ENCODE measurements at regions not wholly inside any gene's neighbourhood (a gene's known extent, or its start where the extent isn't known, plus 50 kb on each side); places are given as distances from the start of the nearest gene placed in this dataset.

- no peak for DNase-seq (ENCODE audit: low read depth in 2 of 2)
These were observed 216.5 kb upstream of the RREB1 start for GRCh38 chr6:6891125-6891721.

- DNase-seq (ENCODE audit: low read depth in 2 of 2) = no peak
These were observed 215.8 kb upstream of the RREB1 start for GRCh38 chr6:6891949-6892461.

- no peak for DNase-seq (ENCODE audit: low read depth in 2 of 2)
These were observed 214.8 kb upstream of the RREB1 start for GRCh38 chr6:6892744-6893583.

- no peak for DNase-seq (ENCODE audit: low read depth in 2 of 2)
These were observed 214.1 kb upstream of the RREB1 start for GRCh38 chr6:6893701-6894100.

- DNase-seq (ENCODE audit: low read depth in 2 of 2) = no peak
These were observed 211.8 kb upstream of the RREB1 start for GRCh38 chr6:6895929-6896328.

GRCh38 chr6:6897140-6897539 is 210.6 kb upstream of the RREB1 start:
- no peak for DNase-seq (ENCODE audit: low read depth in 2 of 2)

- no peak for DNase-seq (ENCODE audit: low read depth in 2 of 2)
These were observed 207.1 kb upstream of the RREB1 start for GRCh38 chr6:6900569-6901204.

GRCh38 chr6:6901205-6901719 is 206.5 kb upstream of the RREB1 start:
- no peak for DNase-seq (ENCODE audit: low read depth in 2 of 2)

- DNase-seq (ENCODE audit: low read depth in 2 of 2) = no peak
These were observed 205.8 kb upstream of the RREB1 start for GRCh38 chr6:6901945-6902344.

GRCh38 chr6:6905961-6906518 is 201.7 kb upstream of the RREB1 start:
- no peak for DNase-seq (ENCODE audit: low read depth in 2 of 2)

GRCh38 chr6:6906570-6907213 is 201.1 kb upstream of the RREB1 start:
- no peak for DNase-seq (ENCODE audit: low read depth in 2 of 2)

GRCh38 chr6:6907286-6907685 is 200.5 kb upstream of the RREB1 start:
- no peak for DNase-seq (ENCODE audit: low read depth in 2 of 2)

GRCh38 chr6:6908121-6908520 is 199.6 kb upstream of the RREB1 start:
- DNase-seq (ENCODE audit: low read depth in 2 of 2) = no peak

GRCh38 chr6:6909111-6909510 is 198.7 kb upstream of the RREB1 start:
- DNase-seq (ENCODE audit: low read depth in 2 of 2) = no peak

GRCh38 chr6:6910734-6911295 is 196.9 kb upstream of the RREB1 start:
- DNase-seq (ENCODE audit: low read depth in 2 of 2) = no peak

- DNase-seq (ENCODE audit: low read depth in 2 of 2) = no peak
These were observed 196.4 kb upstream of the RREB1 start for GRCh38 chr6:6911391-6911790.

- no peak for DNase-seq (ENCODE audit: low read depth in 2 of 2)
These were observed 194.7 kb upstream of the RREB1 start for GRCh38 chr6:6912817-6913744.

GRCh38 chr6:6915219-6915618 is 192.5 kb upstream of the RREB1 start:
- no peak for DNase-seq (ENCODE audit: low read depth in 2 of 2)

- DNase-seq (ENCODE audit: low read depth in 2 of 2) = no peak
These were observed 191.8 kb upstream of the RREB1 start for GRCh38 chr6:6915813-6916547.

- DNase-seq (ENCODE audit: low read depth in 2 of 2) = no peak
These were observed 191.2 kb upstream of the RREB1 start for GRCh38 chr6:6916598-6916997.
